GM23338 (cell line): ENCODE measurements at regions not wholly inside any gene's neighbourhood (a gene's known extent, or its start where the extent isn't known, plus 50 kb on each side); places are given as distances from the start of the nearest gene placed in this dataset.
"Not testable (repeated sequence)": the region's sequence is repeated elsewhere in the genome, so short reads cannot be mapped to it uniquely, and the experiment has no call there.

Source experiments
- ATAC-seq: fragments of 200-7000 bp; cut with Tn5 transposase; 3 replicates; pipeline ENCODE4 v1.9.1; 2020
- DNase-seq: peaks from one replicate; pipeline ENCODE4 v3.0.0-alpha.2; 2015; ENCODE audit warnings: low spot score
- H2AFZ ChIP-seq: fragments of 200-600 bp; sonication (generic); 2 replicates; pipeline ENCODE4 v1.8.0; 2016; ENCODE audit warnings: antibody characterized with exemption, mild to moderate bottlenecking, moderate library complexity
- H3F3A ChIP-seq: fragments of 200-600 bp; sonication (generic); replicated peaks from 2 replicates; pipeline ENCODE4 v1.8.0; 2017; ENCODE audit warnings: antibody characterized with exemption, mixed run types, low read depth
- H3K27ac ChIP-seq: fragments of 200-600 bp; sonication (generic); 2 replicates; pipeline ENCODE4 v1.6.1; 2016; ENCODE audit warnings: low read depth
- H3K27me3 ChIP-seq: fragments of 200-600 bp; sonication (generic); 2 replicates; pipeline ENCODE4 v1.8.0; 2016; ENCODE audit warnings: mild to moderate bottlenecking, mixed run types, moderate library complexity; ENCODE audit not compliant: insufficient read depth
- H3K36me3 ChIP-seq: fragments of 200-600 bp; sonication (generic); 2 replicates; pipeline ENCODE4 v1.8.0; 2016; ENCODE audit warnings: mild to moderate bottlenecking; ENCODE audit not compliant: insufficient read depth
- H3K4me1 ChIP-seq: fragments of 200-600 bp; sonication (generic); 2 replicates; pipeline ENCODE4 v1.8.0; 2016; ENCODE audit warnings: mild to moderate bottlenecking, moderate library complexity; ENCODE audit not compliant: insufficient read depth
- H3K4me2 ChIP-seq: fragments of 200-600 bp; sonication (generic); 2 replicates; pipeline ENCODE4 v1.7.1; 2017; ENCODE audit warnings: mixed run types
- H3K4me3 ChIP-seq: fragments of 200-600 bp; sonication (generic); 2 replicates; pipeline ENCODE4 v1.6.1; 2016; ENCODE audit warnings: mixed run types
- H3K79me2 ChIP-seq: fragments of 200-600 bp; sonication (generic); replicated peaks from 2 replicates; pipeline ENCODE4 v1.8.0; 2017; ENCODE audit warnings: mild to moderate bottlenecking; ENCODE audit not compliant: insufficient read depth
- H3K9me2 ChIP-seq: fragments of 200-600 bp; sonication (generic); 2 replicates; pipeline ENCODE4 v1.8.0; 2017; ENCODE audit not compliant: insufficient read depth
- H4K20me1 ChIP-seq: fragments of 200-600 bp; sonication (generic); replicated peaks from 2 replicates; pipeline ENCODE4 v1.8.0; 2017; ENCODE audit warnings: mild to moderate bottlenecking; ENCODE audit not compliant: insufficient read depth
- H3K27ac Mint-ChIP-seq: 2 replicates; pipeline ENCODE4 v1.8.0; 2020; ENCODE audit warnings: inconsistent platforms, mild to moderate bottlenecking, moderate library complexity, mixed read lengths
- H3K27me3 Mint-ChIP-seq: 3 replicates; pipeline ENCODE4 v1.8.0; 2022; ENCODE audit warnings: low read depth, mild to moderate bottlenecking, moderate library complexity, mixed read lengths, inconsistent platforms; ENCODE audit not compliant: insufficient read depth, poor library complexity
- H3K36me3 Mint-ChIP-seq: 3 replicates; pipeline ENCODE4 v1.8.0; 2021; ENCODE audit warnings: low read depth, mild to moderate bottlenecking, inconsistent platforms, moderate library complexity, mixed read lengths
- H3K4me1 Mint-ChIP-seq: 3 replicates; pipeline ENCODE4 v1.8.0; 2020; ENCODE audit warnings: mild to moderate bottlenecking, inconsistent platforms, mixed read lengths
- H3K4me3 Mint-ChIP-seq: 3 replicates; pipeline ENCODE4 v1.8.0; 2021; ENCODE audit warnings: moderate library complexity, mild to moderate bottlenecking, inconsistent platforms, mixed read lengths
- H3K9me3 Mint-ChIP-seq: 3 replicates; pipeline ENCODE4 v1.8.0; 2020; ENCODE audit warnings: moderate library complexity, mild to moderate bottlenecking, inconsistent platforms, mixed read lengths
- CREB1 ChIP-seq: fragments of 250-450 bp; sonication (Bioruptor Pico); IDR thresholded peaks from 2 replicates; pipeline ENCODE4 v1.5.0; 2020; ENCODE audit warnings: low read depth, mild to moderate bottlenecking, moderate library complexity
- CTCF ChIP-seq, 2 experiments: fragments of 200-600 bp in 1 of 2; sonication (generic) in 1 of 2; conservative IDR thresholded peaks; 2 replicates each; pipeline versions ENCODE4 v1.5.1 to v1.6.1; 2016 to 2017; ENCODE audit warnings: antibody characterized with exemption in 2 of 2, low read depth in 2 of 2, mild to moderate bottlenecking in 2 of 2, moderate library complexity in 1 of 2
- ETS1 ChIP-seq: IDR thresholded peaks from 2 replicates; pipeline ENCODE4 v1.6.1; 2016; ENCODE audit warnings: antibody characterized with exemption
- NANOG ChIP-seq: IDR thresholded peaks from 2 replicates; pipeline ENCODE4 v1.6.1; 2016; ENCODE audit warnings: antibody characterized with exemption, borderline replicate concordance
- ZNF114 ChIP-seq: fragments of 250-450 bp; sonication (Bioruptor Pico); IDR thresholded peaks from 2 replicates; pipeline ENCODE4 v1.5.0; 2020; ENCODE audit warnings: mild to moderate bottlenecking, moderate library complexity
- ZNF331 ChIP-seq: fragments of 250-450 bp; sonication (Bioruptor Pico); IDR thresholded peaks from 2 replicates; pipeline ENCODE4 v1.5.0; 2020; ENCODE audit warnings: low read depth, mild to moderate bottlenecking, moderate library complexity
- TF ChIP-seq, protein P1 (sequence below): IDR thresholded peaks from one replicate; pipeline ENCODE4 v1.6.1; 2018; ENCODE audit warnings: antibody characterized with exemption; ENCODE audit not compliant: unreplicated experiment

DNA sequence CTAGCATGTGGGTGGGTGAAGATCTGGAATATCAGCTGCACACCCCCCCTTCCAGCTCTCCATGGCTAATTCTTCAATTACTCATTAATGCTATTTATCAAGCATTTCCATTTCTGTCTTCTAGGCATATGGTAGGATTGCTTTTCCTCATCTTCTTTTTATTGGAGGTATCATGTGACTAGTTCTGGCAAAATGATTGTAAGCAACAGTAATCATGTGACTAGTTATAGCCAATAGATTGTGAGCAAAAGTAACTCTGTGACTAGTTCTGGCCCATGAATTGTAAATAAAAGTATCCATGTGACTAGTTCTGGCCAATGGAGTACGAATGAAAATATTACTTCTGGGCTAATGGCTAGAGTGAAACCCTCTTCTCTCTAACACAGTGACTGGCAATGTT lies 107.0 kb upstream of the TMEM132E start:
- no peak overlapping the region for H3K4me3 ChIP-seq
- H3K9me2 ChIP-seq = no peaks in the 10 kb centered on the region
- no peaks in the 10 kb centered on the region for H3K4me1 Mint-ChIP-seq
- no peaks in the 10 kb centered on the region for H3K36me3 ChIP-seq
- H3K36me3 Mint-ChIP-seq = no peaks in the 10 kb centered on the region
- no peak overlapping the region for H3K27ac ChIP-seq
- H2AFZ ChIP-seq = no peak overlapping the region
- H3K4me2 ChIP-seq = no peak overlapping the region
- H3K27me3 Mint-ChIP-seq = peaks cover 2% of the 10 kb centered on the region
- TF ChIP-seq NANOG (no peak), ETS1 (no peak)
- no peak overlapping the region for H3K27ac Mint-ChIP-seq
- H3K9me3 Mint-ChIP-seq = no peaks in the 10 kb centered on the region
- no peaks in the 10 kb centered on the region for H3K79me2 ChIP-seq
- no peaks in the 10 kb centered on the region for H4K20me1 ChIP-seq
- ATAC-seq (no peak), DNase-seq (no peak)
- H3K4me3 Mint-ChIP-seq = no peak overlapping the region
- no peaks in the 10 kb centered on the region for H3F3A ChIP-seq
- H3K27me3 ChIP-seq = no peaks in the 10 kb centered on the region
- no peaks in the 10 kb centered on the region for H3K4me1 ChIP-seq

DNA sequence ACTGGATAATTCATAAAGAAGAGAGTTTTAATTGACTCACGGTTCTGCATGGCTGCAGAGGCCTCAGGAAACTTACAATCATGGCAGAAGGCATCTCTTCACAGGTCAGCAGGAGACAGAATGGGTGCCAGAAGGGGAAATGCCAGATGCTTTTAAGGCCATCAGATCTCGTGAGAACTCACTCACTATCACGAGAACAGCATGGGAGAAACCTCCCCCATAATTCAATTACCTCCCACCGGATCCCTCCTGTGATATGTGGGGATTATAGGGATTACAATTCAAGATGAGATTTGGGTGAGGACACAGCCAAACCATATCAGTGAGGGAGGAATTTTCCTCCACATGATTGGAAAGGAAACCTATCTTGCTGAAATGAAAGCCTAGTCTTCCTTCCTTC lies 108.1 kb upstream of the TMEM132E start:
- not testable (repeated sequence) for ATAC-seq

GRCh38 chr17:34465789-34466188 lies 102.8 kb upstream of the CCL1 start:
- Mint-ChIP-seq H3K4me3 (no peak overlapping the region), H3K27me3 (peaks cover 6% of the 10 kb centered on the region), H3K9me3 (no peaks in the 10 kb centered on the region)
- no peak for TF ChIP-seq ZNF114 (CRISPR knock-in tag)
- TF ChIP-seq CTCF (conservative IDR thresholded peaks at IDR 0.05; ENCODE audit: low read depth in 2 of 2) = no peak
- no peak for TF ChIP-seq ZNF331 (CRISPR knock-in tag)
- no peak for TF ChIP-seq CREB1 (CRISPR knock-in tag)
- no peak for TF ChIP-seq ETS1
- no peak for TF ChIP-seq NANOG
- TF ChIP-seq, protein P1, sequence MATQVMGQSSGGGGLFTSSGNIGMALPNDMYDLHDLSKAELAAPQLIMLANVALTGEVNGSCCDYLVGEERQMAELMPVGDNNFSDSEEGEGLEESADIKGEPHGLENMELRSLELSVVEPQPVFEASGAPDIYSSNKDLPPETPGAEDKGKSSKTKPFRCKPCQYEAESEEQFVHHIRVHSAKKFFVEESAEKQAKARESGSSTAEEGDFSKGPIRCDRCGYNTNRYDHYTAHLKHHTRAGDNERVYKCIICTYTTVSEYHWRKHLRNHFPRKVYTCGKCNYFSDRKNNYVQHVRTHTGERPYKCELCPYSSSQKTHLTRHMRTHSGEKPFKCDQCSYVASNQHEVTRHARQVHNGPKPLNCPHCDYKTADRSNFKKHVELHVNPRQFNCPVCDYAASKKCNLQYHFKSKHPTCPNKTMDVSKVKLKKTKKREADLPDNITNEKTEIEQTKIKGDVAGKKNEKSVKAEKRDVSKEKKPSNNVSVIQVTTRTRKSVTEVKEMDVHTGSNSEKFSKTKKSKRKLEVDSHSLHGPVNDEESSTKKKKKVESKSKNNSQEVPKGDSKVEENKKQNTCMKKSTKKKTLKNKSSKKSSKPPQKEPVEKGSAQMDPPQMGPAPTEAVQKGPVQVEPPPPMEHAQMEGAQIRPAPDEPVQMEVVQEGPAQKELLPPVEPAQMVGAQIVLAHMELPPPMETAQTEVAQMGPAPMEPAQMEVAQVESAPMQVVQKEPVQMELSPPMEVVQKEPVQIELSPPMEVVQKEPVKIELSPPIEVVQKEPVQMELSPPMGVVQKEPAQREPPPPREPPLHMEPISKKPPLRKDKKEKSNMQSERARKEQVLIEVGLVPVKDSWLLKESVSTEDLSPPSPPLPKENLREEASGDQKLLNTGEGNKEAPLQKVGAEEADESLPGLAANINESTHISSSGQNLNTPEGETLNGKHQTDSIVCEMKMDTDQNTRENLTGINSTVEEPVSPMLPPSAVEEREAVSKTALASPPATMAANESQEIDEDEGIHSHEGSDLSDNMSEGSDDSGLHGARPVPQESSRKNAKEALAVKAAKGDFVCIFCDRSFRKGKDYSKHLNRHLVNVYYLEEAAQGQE = no peak

More for the DNA sequence above, 108.1 kb upstream of the TMEM132E start:
- not testable (repeated sequence) for H3K27me3 Mint-ChIP-seq, H3K79me2 ChIP-seq, H3K36me3 ChIP-seq, H2AFZ ChIP-seq, H3K4me1 Mint-ChIP-seq, H3K4me3 Mint-ChIP-seq, H3K9me3 Mint-ChIP-seq, H3K27ac ChIP-seq, H3K27me3 ChIP-seq, DNase-seq, H3K9me2 ChIP-seq, H3K4me3 ChIP-seq, H3K36me3 Mint-ChIP-seq, H4K20me1 ChIP-seq, H3K27ac Mint-ChIP-seq, H3K4me2 ChIP-seq, H3F3A ChIP-seq, H3K4me1 ChIP-seq

More at GRCh38 chr17:34465789-34466188, 102.8 kb upstream of the CCL1 start:
- Histone ChIP-seq H3K9me2 (no peaks in the 10 kb centered on the region), H4K20me1 (no peaks in the 10 kb centered on the region), H3K27ac (no peak overlapping the region), H3K4me3 (no peak overlapping the region), H3K27me3 (no peaks in the 10 kb centered on the region), H3K79me2 (no peaks in the 10 kb centered on the region), H2AFZ (no peak overlapping the region), H3K36me3 (no peaks in the 10 kb centered on the region), H3F3A (no peaks in the 10 kb centered on the region), H3K4me1 (no peaks in the 10 kb centered on the region), H3K4me2 (no peak overlapping the region)
- no peak for DNase-seq
- Mint-ChIP-seq H3K27ac (no peak overlapping the region), H3K4me1 (peaks cover 15% of the 10 kb centered on the region), H3K36me3 (no peaks in the 10 kb centered on the region)
- ATAC-seq = no peak
